ENCODE measurements at regions not wholly inside any gene's neighbourhood (a gene's known extent, or its start where the extent isn't known, plus 50 kb on each side); places are given as distances from the start of the nearest gene placed in this dataset.

DNA sequence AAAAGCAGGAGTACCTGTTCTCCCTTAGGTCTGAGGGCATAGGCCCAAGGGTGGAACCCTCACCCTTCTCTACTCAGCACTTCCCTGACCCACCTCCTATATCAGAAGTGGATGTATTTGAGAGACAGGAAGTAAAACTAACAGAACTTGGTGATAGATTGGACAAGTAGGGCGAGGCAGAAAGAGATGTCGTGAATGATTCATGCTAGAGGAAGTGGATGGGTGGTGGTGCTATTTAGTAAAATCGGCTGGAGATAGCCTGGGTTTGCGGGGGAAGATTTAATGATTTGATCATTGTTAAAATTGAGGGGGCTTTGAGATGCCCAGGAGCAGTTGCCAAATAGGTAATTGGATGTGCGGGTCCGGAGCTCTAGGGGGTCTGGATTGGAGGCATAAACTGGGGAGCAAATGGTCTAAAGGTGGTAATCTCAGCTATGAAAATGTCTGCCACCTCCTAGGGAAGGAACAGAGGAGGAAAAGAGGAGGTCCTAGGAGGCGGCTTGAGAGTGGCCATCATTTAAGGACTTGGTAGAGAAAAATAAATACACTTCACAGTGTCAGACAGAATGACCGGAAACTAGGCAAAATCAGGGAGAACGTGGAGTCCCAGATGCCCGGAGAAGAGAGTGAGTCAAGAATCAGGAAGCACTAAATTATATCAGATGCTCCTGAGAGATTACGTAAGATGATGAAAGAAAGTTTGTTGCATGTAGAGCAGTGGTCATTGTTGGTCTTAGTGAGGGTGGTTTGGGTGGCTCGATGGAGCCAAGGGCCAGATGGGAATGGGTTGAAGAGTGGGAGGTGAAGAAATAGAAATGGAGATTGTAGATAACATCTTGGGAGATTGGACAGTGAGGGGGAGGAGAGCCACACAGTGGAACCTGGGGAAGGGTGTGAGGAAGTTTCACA, 142.0 kb downstream of the CEP57L1 start (continued):
- TF ChIP-seq ZNF639 (CRISPR knock-in tag; conservative IDR thresholded peaks at IDR 0.05 in 1 of 2, IDR thresholded peaks at IDR 0.05 in 1 of 2) (peak in 1 of 2 experiments; percentile 59; a peak in 2 of 4 replicates), ZNF444 (CRISPR knock-in tag; IDR thresholded peaks at IDR 0.05) (no peak), E2F5 (CRISPR knock-in tag; IDR thresholded peaks at IDR 0.05) (no peak), MCM3 (IDR thresholded peaks at IDR 0.05) (no peak), POU5F1 (IDR thresholded peaks at IDR 0.05; ENCODE audit: borderline replicate concordance, low read depth, low read length, partially characterized antibody) (no peak), RB1 (IDR thresholded peaks at IDR 0.05; ENCODE audit: low read depth) (no peak), TAF7 (tag; IDR thresholded peaks at IDR 0.05) (no peak)
- TF ChIP-seq, protein P1, sequence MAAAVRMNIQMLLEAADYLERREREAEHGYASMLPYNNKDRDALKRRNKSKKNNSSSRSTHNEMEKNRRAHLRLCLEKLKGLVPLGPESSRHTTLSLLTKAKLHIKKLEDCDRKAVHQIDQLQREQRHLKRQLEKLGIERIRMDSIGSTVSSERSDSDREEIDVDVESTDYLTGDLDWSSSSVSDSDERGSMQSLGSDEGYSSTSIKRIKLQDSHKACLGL (CRISPR knock-in tag; IDR thresholded peaks at IDR 0.05; ENCODE audit: borderline replicate concordance, poor library complexity, severe bottlenecking): no peak
- TF ChIP-seq, protein P2, sequence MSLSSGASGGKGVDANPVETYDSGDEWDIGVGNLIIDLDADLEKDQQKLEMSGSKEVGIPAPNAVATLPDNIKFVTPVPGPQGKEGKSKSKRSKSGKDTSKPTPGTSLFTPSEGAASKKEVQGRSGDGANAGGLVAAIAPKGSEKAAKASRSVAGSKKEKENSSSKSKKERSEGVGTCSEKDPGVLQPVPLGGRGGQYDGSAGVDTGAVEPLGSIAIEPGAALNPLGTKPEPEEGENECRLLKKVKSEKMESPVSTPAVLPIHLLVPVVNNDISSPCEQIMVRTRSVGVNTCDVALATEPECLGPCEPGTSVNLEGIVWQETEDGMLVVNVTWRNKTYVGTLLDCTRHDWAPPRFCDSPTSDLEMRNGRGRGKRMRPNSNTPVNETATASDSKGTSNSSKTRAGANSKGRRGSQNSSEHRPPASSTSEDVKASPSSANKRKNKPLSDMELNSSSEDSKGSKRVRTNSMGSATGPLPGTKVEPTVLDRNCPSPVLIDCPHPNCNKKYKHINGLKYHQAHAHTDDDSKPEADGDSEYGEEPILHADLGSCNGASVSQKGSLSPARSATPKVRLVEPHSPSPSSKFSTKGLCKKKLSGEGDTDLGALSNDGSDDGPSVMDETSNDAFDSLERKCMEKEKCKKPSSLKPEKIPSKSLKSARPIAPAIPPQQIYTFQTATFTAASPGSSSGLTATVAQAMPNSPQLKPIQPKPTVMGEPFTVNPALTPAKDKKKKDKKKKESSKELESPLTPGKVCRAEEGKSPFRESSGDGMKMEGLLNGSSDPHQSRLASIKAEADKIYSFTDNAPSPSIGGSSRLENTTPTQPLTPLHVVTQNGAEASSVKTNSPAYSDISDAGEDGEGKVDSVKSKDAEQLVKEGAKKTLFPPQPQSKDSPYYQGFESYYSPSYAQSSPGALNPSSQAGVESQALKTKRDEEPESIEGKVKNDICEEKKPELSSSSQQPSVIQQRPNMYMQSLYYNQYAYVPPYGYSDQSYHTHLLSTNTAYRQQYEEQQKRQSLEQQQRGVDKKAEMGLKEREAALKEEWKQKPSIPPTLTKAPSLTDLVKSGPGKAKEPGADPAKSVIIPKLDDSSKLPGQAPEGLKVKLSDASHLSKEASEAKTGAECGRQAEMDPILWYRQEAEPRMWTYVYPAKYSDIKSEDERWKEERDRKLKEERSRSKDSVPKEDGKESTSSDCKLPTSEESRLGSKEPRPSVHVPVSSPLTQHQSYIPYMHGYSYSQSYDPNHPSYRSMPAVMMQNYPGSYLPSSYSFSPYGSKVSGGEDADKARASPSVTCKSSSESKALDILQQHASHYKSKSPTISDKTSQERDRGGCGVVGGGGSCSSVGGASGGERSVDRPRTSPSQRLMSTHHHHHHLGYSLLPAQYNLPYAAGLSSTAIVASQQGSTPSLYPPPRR (CRISPR knock-in tag; IDR thresholded peaks at IDR 0.05; ENCODE audit: borderline replicate concordance): no peak

All from K562 (cell line).